ENCODE measurements at regions not wholly inside any gene's neighbourhood (a gene's known extent, or its start where the extent isn't known, plus 50 kb on each side); places are given as distances from the start of the nearest gene placed in this dataset.

- H3K4me3 ChIP-seq (replicated peaks; ENCODE audit: low read depth, low read length), result no peak overlapping the region
- TF ChIP-seq CTCF (IDR thresholded peaks at IDR 0.05; ENCODE audit: low read length, missing control alignments), result no peak
- DNase-seq (ENCODE audit: low read depth), result peak; percentile 56
These were observed 376.2 kb downstream of the PCDH18 start for GRCh38 chr4:137156054-137156453.

GRCh38 chr4:137131201-137131600, 401.1 kb downstream of the PCDH18 start:
- no peak for TF ChIP-seq CTCF (IDR thresholded peaks at IDR 0.05; ENCODE audit: low read length, missing control alignments)
- H3K4me3 ChIP-seq (replicated peaks; ENCODE audit: low read depth, low read length), result no peak overlapping the region
- no peak for DNase-seq (ENCODE audit: low read depth)

GRCh38 chr4:137129845-137130244, 402.4 kb downstream of the PCDH18 start:
- TF ChIP-seq CTCF (IDR thresholded peaks at IDR 0.05; ENCODE audit: low read length, missing control alignments), result no peak
- H3K4me3 ChIP-seq (replicated peaks; ENCODE audit: low read depth, low read length), result no peak overlapping the region
- no peak for DNase-seq (ENCODE audit: low read depth)

- no peak overlapping the region for H3K4me3 ChIP-seq (replicated peaks; ENCODE audit: low read depth, low read length)
- peak; percentile 3 for DNase-seq (ENCODE audit: low read depth)
- no peak for TF ChIP-seq CTCF (IDR thresholded peaks at IDR 0.05; ENCODE audit: low read length, missing control alignments)
These were observed 402.9 kb downstream of the PCDH18 start for GRCh38 chr4:137129441-137129840.

GRCh38 chr4:137125011-137125410, 407.3 kb downstream of the PCDH18 start:
- TF ChIP-seq CTCF (IDR thresholded peaks at IDR 0.05; ENCODE audit: low read length, missing control alignments), result no peak
- peak overlapping the region; percentile 46 for H3K4me3 ChIP-seq (replicated peaks; ENCODE audit: low read depth, low read length)
- peak; percentile 38 for DNase-seq (ENCODE audit: low read depth)

GRCh38 chr4:137124278-137124932, 407.9 kb downstream of the PCDH18 start:
- peak overlapping the region; percentile 46 for H3K4me3 ChIP-seq (replicated peaks; ENCODE audit: low read depth, low read length)
- peak; percentile 79 for DNase-seq (ENCODE audit: low read depth)

More at GRCh38 chr4:137124278-137124932, 407.9 kb downstream of the PCDH18 start:
- TF ChIP-seq CTCF (IDR thresholded peaks at IDR 0.05; ENCODE audit: low read length, missing control alignments), result peak; percentile 69

All from fibroblast of pulmonary artery (primary cell).